CD4-positive, alpha-beta T cell treated with Interleukin-6 for 4 hours (primary cell): ENCODE measurements at regions not wholly inside any gene's neighbourhood (a gene's known extent, or its start where the extent isn't known, plus 50 kb on each side); places are given as distances from the start of the nearest gene placed in this dataset.
"Not testable (repeated sequence)": the region's sequence is repeated elsewhere in the genome, so short reads cannot be mapped to it uniquely, and the experiment has no call there.

Experiments used
- DNase-seq: peaks from one replicate; pipeline ENCODE4 v3.0.0-alpha.2; 2020; ENCODE audit warnings: mixed read lengths

GRCh38 chr2:2782007-2782406 is 450.9 kb upstream of the MYT1L start:
- no peak for DNase-seq

DNA sequence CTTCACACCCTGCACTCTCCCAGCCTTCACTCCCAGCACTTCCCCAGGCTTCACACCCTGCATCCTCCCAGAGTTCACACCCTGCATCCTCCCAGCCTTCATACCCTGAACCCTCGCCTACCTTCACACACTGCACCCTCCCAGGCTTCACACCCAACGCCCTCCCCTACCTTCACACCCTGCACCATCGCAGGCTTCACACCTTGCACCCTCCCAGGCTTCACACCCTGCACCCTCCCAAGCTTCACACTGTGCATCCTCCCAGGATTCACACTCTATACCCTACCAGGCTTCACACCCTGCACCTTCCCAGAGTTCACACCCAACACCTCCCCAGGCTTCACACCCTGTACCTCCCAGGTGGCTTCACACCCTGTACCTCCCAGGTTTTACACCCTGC is 448.7 kb upstream of the MYT1L start:
- no peak for DNase-seq

GRCh38 chr2:2777876-2778275 is 446.8 kb upstream of the MYT1L start:
- DNase-seq, result no peak

DNA sequence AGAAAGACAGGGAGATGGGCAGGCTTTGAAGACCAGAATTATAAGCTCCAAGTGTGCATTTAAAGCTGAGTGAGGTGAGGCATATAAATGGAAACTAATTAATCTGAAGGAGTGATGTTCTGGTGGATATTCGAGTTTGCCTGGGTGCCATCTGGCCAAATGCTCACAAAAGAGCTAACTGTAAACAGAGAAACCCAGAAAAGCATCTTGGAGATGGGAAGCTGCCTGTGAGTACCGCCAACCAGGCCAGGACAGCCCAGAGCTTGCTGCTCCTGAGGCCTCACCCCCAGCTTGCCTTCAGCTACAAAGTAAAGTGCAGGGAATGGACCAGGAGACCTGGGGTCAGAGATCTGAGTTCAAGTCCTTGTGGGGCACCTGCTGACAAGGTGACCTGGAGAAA is 446.1 kb upstream of the MYT1L start:
- no peak for DNase-seq

DNA sequence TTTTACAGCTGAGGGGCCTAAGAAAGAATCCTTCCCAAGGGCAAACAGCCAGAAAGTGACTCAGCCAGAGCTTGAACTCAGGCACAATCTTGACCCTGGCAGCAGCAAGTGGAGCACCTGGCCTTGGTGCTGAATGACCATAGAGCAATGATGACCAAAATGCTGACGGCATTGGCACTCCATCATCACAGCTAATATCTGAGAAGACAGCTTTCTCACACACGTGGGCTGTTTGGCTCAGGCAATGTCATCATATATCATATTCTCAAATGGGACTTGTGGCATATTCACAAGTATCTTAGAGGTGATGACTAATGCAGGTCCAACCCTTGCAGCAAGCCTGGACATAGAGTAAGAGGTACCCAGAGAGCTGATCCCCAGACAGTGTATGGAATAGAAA is 443.9 kb upstream of the MYT1L start:
- no peak for DNase-seq

DNA sequence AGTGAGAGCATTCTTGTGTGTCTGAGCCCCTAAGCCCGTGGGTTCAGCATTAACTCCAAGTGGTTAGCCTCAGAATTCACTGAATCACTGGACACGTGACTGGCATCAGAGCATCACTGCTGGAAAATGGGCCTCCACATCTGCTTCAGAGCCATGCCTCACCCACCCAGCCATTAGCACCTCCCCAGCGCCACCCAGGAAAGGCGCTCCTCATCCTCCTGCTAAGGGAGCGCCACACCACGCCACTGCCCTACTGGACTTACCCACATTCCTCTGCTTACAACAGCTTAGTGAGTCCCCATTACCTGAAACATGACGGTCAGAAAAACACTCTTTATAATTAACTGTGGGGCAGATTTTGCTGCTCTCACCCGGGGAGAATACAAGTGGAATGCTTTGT is 442.6 kb upstream of the MYT1L start:
- DNase-seq, result no peak

- DNase-seq, result not testable (repeated sequence)
These were observed 442.0 kb upstream of the MYT1L start for GRCh38 chr2:2773080-2773479.

- no peak for DNase-seq
These were observed 440.8 kb upstream of the MYT1L start for GRCh38 chr2:2771721-2772411.

GRCh38 chr2:2769481-2770431 is 438.7 kb upstream of the MYT1L start:
- DNase-seq, result no peak

- DNase-seq, result no peak
These were observed 437.4 kb upstream of the MYT1L start for GRCh38 chr2:2768476-2768875.

- no peak for DNase-seq
These were observed 436.8 kb upstream of the MYT1L start for GRCh38 chr2:2767837-2768236.

DNA sequence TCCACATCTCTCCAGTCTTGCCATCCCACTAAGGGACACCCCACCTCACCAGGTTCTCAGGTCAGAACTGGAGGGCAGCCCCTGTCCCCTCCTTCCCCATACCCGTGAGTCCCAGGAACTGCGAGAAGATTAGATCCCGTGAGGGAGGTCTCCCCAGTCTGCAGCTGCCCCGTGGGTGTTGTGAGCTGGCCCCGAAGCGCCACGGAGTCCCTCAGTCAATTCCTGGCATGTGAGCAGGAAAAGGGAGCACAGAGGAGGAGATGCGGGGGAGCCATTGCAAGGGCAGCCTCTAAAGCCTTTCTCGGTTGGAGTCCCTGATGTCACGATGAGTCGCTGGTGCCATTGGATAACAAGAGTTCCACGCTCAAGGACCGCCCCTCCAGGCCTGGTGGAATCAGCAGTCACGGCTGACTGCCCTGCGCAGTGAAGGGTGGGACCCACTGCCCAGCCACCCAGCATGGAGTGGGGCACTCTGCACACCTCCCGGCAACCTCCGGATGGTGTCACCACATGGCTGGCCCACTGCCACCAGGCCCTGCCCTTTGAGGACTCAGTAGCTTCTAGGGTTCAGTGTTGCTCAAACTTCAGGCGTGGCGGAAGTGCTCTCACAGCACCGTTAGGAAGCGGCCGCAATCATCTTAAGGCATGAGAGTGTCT is 434.9 kb upstream of the MYT1L start:
- no peak for DNase-seq

DNA sequence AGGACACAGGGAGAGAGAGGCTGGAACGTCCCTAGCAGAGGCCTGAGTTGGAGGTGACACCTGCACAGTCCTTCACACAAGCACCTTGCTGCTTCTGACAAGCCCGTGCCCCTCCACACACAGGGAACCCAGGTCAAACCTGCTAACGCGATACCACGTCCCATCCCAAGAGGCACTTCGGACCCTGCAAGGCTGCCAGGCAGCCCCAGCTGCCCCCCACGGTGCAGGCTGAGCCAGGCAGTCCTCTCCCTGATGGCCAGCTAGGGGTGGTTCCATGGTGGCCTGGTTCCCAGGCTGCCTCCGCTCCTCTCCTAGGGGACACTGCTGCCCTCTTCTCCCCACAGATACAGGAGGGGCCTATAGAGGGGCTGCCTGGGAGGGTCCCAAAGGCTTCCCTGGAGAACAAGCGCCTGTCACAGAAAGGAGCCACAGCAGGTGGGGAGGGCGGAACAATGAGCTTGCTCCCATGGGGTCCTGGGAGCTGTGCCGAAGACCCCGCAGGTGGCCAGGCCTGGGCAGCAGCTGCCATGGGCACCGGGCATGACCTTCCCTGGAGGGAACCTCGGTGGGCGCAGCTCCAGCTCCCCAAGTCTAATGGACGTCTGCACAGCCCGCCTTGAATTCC is 434.2 kb upstream of the MYT1L start:
- no peak for DNase-seq

GRCh38 chr2:2764739-2765138 is 433.7 kb upstream of the MYT1L start:
- no peak for DNase-seq

DNA sequence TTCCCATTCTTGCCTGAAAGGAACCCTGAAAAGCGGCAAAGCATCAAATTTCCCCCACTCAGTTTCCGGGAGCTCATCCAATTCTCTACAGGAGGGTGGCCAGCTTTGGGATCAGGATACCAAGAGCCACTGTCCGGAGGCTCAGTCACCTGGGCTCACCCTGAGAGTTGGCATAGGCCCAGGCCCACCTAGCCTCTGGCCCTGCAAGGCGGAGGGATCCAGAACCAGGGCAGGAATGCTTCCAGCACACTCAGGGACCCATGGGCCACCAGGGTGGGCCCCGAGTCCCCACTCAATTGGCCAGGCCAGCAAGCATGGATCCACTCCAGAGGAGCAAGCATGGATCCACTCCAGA is 432.9 kb upstream of the MYT1L start:
- no peak for DNase-seq

DNA sequence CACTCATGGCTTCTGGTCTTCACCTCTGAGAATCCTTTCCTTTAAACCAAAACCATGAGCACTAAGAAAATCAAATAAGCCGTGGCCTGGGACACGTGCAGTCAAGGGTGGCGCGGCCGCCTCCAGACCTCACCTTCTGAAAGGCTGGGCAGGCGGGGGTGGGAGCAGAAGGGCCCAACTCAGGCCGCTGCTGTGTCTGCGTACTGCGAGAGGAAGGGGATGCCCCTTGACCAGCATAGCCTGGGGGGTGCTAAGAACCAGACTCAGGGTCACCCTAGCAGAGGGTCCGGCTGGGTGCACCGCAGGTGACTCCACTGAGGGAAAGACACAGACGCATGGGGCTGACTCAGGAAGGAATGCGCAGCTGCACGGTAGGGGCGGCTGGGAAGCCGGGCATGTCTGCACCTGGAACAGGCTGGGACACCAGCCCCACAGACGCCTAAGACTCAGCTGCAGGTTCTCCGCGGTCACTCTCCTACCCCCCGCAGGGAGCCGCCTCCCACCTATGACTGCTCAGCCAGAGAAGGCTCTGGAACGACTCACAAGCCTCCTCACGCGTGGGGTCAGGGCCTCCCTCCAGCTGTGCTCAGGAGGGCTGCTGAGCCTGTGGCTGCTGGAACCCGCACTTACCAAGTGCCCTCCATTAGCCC is 432.4 kb upstream of the MYT1L start:
- DNase-seq, result no peak

DNA sequence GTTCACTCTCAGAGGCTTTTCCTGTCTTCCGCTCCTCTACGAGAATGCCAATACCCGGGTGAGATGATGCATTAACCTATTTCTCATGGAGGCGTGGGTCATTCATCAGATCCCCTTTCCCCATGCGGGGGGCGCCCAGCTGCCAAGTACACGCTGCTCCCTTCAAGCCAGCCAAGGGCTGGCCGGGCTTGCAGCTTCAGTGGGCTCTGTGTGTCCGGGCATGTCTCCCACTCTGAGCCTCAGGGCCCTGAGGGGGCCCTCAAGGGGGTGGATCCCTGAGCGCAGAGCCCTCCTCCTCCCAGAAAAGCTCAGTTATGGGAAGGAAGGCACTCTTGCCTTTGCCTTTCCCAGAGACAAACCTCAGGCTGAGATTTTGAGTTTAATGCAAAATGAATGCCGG is 431.8 kb upstream of the MYT1L start:
- DNase-seq, result no peak

GRCh38 chr2:2762166-2762908 is 431.3 kb upstream of the MYT1L start:
- DNase-seq, result no peak

- no peak for DNase-seq
These were observed 427.8 kb upstream of the MYT1L start for GRCh38 chr2:2758793-2759367.

GRCh38 chr2:2757764-2758163 is 426.7 kb upstream of the MYT1L start:
- no peak for DNase-seq

DNA sequence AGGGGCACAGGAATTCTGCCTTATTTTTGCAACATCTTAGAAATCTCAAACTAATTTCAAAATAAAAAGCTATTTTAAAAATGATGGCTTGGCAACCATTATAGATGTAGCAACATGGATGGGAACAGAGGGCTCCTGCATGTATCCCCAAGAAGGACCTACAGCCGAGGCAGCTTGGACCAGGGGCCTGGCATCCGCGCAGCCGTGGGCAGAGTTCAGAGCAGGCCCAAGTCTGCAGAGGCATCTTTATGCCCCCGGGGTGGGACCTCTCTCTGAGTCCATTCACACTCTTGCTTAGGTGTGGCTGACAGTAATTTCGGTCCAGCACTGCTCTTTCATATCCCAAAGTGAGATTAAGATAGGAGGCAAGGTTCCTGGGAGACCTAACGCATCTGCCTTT is 425.8 kb upstream of the MYT1L start:
- no peak for DNase-seq

- no peak for DNase-seq
These were observed 424.9 kb upstream of the MYT1L start for GRCh38 chr2:2755990-2756389.
